Neural progenitor cell (in vitro differentiated cells): ENCODE measurements at regions not wholly inside any gene's neighbourhood (a gene's known extent, or its start where the extent isn't known, plus 50 kb on each side); places are given as distances from the start of the nearest gene placed in this dataset.

Experiments used
- DNase-seq: peaks from one replicate; pipeline ENCODE4 v3.0.0-alpha.2; 2016; ENCODE audit warnings: low spot score
- H2AFZ ChIP-seq: fragments of 200-600 bp; sonication (generic); replicated peaks from 2 replicates; pipeline ENCODE4 v1.6.1; 2016; ENCODE audit warnings: antibody characterized with exemption
- H3F3A ChIP-seq: fragments of 200-600 bp; sonication (generic); 2 replicates; pipeline ENCODE4 v1.6.1; 2016; ENCODE audit warnings: antibody characterized with exemption, low read depth
- H3K27ac ChIP-seq: fragments of 200-600 bp; sonication (generic); 2 replicates; pipeline ENCODE4 v1.5.1; 2016; ENCODE audit warnings: mild to moderate bottlenecking
- H3K27me3 ChIP-seq: fragments of 200-600 bp; sonication (generic); 2 replicates; pipeline ENCODE4 v1.6.1; 2016; ENCODE audit warnings: mild to moderate bottlenecking, moderate library complexity
- H3K36me3 ChIP-seq: fragments of 200-600 bp; sonication (generic); 2 replicates; pipeline ENCODE4 v1.5.1; 2016
- H3K4me1 ChIP-seq: fragments of 200-600 bp; sonication (generic); 2 replicates; pipeline ENCODE4 v1.6.1; 2016; ENCODE audit warnings: mixed run types
- H3K4me2 ChIP-seq: fragments of 200-600 bp; sonication (generic); 2 replicates; pipeline ENCODE4 v1.6.1; 2016
- H3K4me3 ChIP-seq: fragments of 200-600 bp; sonication (generic); 2 replicates; pipeline ENCODE4 v1.5.1; 2016
- H3K79me2 ChIP-seq: fragments of 200-600 bp; sonication (generic); 2 replicates; pipeline ENCODE4 v1.6.1; 2016; ENCODE audit warnings: low read depth
- H3K9ac ChIP-seq: fragments of 200-600 bp; sonication (generic); 2 replicates; pipeline ENCODE4 v1.6.1; 2016
- H3K9me3 ChIP-seq: fragments of 200-600 bp; sonication (generic); 2 replicates; pipeline ENCODE4 v1.5.1; 2016; ENCODE audit warnings: low read depth
- H4K20me1 ChIP-seq: fragments of 200-600 bp; sonication (generic); 2 replicates; pipeline ENCODE4 v1.6.1; 2016; ENCODE audit warnings: low read depth
- H3K27ac Mint-ChIP-seq: 3 replicates; pipeline ENCODE4 v1.8.0; 2021; ENCODE audit warnings: mixed read lengths
- H3K27me3 Mint-ChIP-seq: 2 replicates; pipeline ENCODE4 v1.8.0; 2022; ENCODE audit warnings: low read depth, mild to moderate bottlenecking, inconsistent platforms, moderate library complexity, mixed read lengths; ENCODE audit not compliant: insufficient read depth
- H3K36me3 Mint-ChIP-seq: 3 replicates; pipeline ENCODE4 v1.8.0; 2021; ENCODE audit warnings: mixed read lengths
- H3K4me1 Mint-ChIP-seq: 3 replicates; pipeline ENCODE4 v1.8.0; 2021; ENCODE audit warnings: mixed read lengths
- H3K4me3 Mint-ChIP-seq: 3 replicates; pipeline ENCODE4 v1.8.0; 2021; ENCODE audit warnings: mild to moderate bottlenecking, moderate library complexity, mixed read lengths
- H3K9me3 Mint-ChIP-seq: 3 replicates; pipeline ENCODE4 v1.8.0; 2020; ENCODE audit warnings: mixed read lengths
- CTCF ChIP-seq: fragments of 200-600 bp; sonication (generic); IDR thresholded peaks from 2 replicates; pipeline ENCODE4 v1.5.1; 2017; ENCODE audit warnings: antibody characterized with exemption, mild to moderate bottlenecking
- EZH2 ChIP-seq: fragments of 200-600 bp; sonication (generic); IDR thresholded peaks from 2 replicates; pipeline ENCODE4 v1.6.1; 2017; ENCODE audit warnings: antibody characterized with exemption, mild to moderate bottlenecking, moderate library complexity
- EZH2phosphoT487 ChIP-seq: fragments of 200-600 bp; sonication (generic); IDR thresholded peaks from 2 replicates; pipeline ENCODE4 v1.6.1; 2017; ENCODE audit warnings: antibody characterized with exemption

GRCh38 chr1:117681093-117681900, 75.4 kb downstream of the TENT5C start:
- no peak overlapping the region for H3K4me3 ChIP-seq
- H3K27me3 ChIP-seq = no peaks in the 10 kb centered on the region
- H3K4me2 ChIP-seq = no peak overlapping the region
- no peak for DNase-seq
- no peak overlapping the region for H3K4me3 Mint-ChIP-seq
- no peak overlapping the region for H2AFZ ChIP-seq
- H3K36me3 ChIP-seq = no peaks in the 10 kb centered on the region
- H3K27ac ChIP-seq = no peak overlapping the region
- H3K27ac Mint-ChIP-seq = no peak overlapping the region
- H3K36me3 Mint-ChIP-seq = no peaks in the 10 kb centered on the region
- H3K9ac ChIP-seq = no peak overlapping the region
- H3K4me1 ChIP-seq = peaks cover 5% of the 10 kb centered on the region
- H3K9me3 Mint-ChIP-seq = no peaks in the 10 kb centered on the region
- H3K9me3 ChIP-seq = no peaks in the 10 kb centered on the region
- no peak for TF ChIP-seq EZH2phosphoT487
- no peak for TF ChIP-seq CTCF
- H3K4me1 Mint-ChIP-seq = no peaks in the 10 kb centered on the region
- H3K79me2 ChIP-seq = no peaks in the 10 kb centered on the region
- peaks cover 2% of the 10 kb centered on the region for H3K27me3 Mint-ChIP-seq
- H4K20me1 ChIP-seq = no peaks in the 10 kb centered on the region
- H3F3A ChIP-seq = no peaks in the 10 kb centered on the region

- Mint-ChIP-seq H3K36me3 (no peaks in the 10 kb centered on the region), H3K27me3 (peaks cover 2% of the 10 kb centered on the region), H3K4me1 (no peaks in the 10 kb centered on the region), H3K27ac (no peak overlapping the region), H3K4me3 (no peak overlapping the region), H3K9me3 (no peaks in the 10 kb centered on the region)
- no peak for DNase-seq
- H3K4me2 ChIP-seq = no peak overlapping the region
- no peak overlapping the region for H3K4me3 ChIP-seq
- H3K9me3 ChIP-seq = no peaks in the 10 kb centered on the region
- H3K9ac ChIP-seq = no peak overlapping the region
- H3K79me2 ChIP-seq = no peaks in the 10 kb centered on the region
- no peaks in the 10 kb centered on the region for H3K27me3 ChIP-seq
- no peak overlapping the region for H3K27ac ChIP-seq
- no peaks in the 10 kb centered on the region for H3F3A ChIP-seq
- no peaks in the 10 kb centered on the region for H3K36me3 ChIP-seq
- no peaks in the 10 kb centered on the region for H4K20me1 ChIP-seq
- no peak for TF ChIP-seq EZH2phosphoT487
- TF ChIP-seq CTCF = no peak
- no peak for TF ChIP-seq EZH2
- H3K4me1 ChIP-seq = peaks cover 5% of the 10 kb centered on the region
- H2AFZ ChIP-seq = no peak overlapping the region
Observed at GRCh38 chr1:117681901-117682250, 76.0 kb downstream of the TENT5C start.

- H3K4me1 ChIP-seq = peaks cover 5% of the 10 kb centered on the region
- no peaks in the 10 kb centered on the region for H3K36me3 ChIP-seq
- H3K27ac ChIP-seq = no peak overlapping the region
- H3K4me1 Mint-ChIP-seq = no peaks in the 10 kb centered on the region
- no peaks in the 10 kb centered on the region for H3K79me2 ChIP-seq
- H3K36me3 Mint-ChIP-seq = no peaks in the 10 kb centered on the region
- no peak overlapping the region for H2AFZ ChIP-seq
- TF ChIP-seq EZH2 (no peak), CTCF (no peak), EZH2phosphoT487 (no peak)
- no peaks in the 10 kb centered on the region for H3K27me3 ChIP-seq
- no peaks in the 10 kb centered on the region for H4K20me1 ChIP-seq
- no peak overlapping the region for H3K9ac ChIP-seq
- H3K4me3 ChIP-seq = no peak overlapping the region
- H3K4me2 ChIP-seq = no peak overlapping the region
- no peaks in the 10 kb centered on the region for H3F3A ChIP-seq
- DNase-seq = no peak
- H3K4me3 Mint-ChIP-seq = no peak overlapping the region
- H3K27ac Mint-ChIP-seq = no peak overlapping the region
- no peaks in the 10 kb centered on the region for H3K9me3 ChIP-seq
- no peaks in the 10 kb centered on the region for H3K9me3 Mint-ChIP-seq
- H3K27me3 Mint-ChIP-seq = peaks cover 2% of the 10 kb centered on the region
Observed at GRCh38 chr1:117682372-117682771, 76.5 kb downstream of the TENT5C start.
